ENCODE measurements at regions not wholly inside any gene's neighbourhood (a gene's known extent, or its start where the extent isn't known, plus 50 kb on each side); places are given as distances from the start of the nearest gene placed in this dataset.
"Not testable (repeated sequence)": the region's sequence is repeated elsewhere in the genome, so short reads cannot be mapped to it uniquely, and the experiment has no call there.

DNA sequence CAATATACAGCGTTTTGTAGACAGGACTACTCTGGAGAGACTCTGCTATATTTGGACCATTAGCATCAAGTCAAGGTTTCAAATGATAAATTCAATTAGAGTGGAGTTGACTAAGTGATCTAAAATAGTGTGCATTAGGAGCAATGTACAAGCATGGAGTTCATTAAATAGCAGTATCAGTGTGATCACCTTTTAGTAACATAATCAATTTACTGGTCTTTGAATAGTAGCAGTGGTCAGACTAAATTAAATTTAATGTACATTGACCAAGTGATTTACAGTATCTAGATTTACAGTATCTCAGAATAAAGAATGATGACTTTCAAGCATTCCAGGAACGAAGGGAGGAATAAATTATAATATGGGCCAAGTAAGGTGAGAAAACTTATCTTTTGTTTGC is 489.6 kb upstream of the ADGRL4 start:
- 51 to 73% methylated on average over 2 of the region's 2 CpGs for whole genome bisulfite sequencing, 2 donors
- no peaks in the 10 kb centered on the region for H3K27me3 ChIP-seq
- no peaks in the 10 kb centered on the region for H3K36me3 ChIP-seq
- TF ChIP-seq POLR2A (IDR thresholded peaks at IDR 0.05): no peak
- DNase-seq: no peak
- no peak overlapping the region for H3K27ac ChIP-seq
- intact Hi-C loops (cut with DNase I): no loop called here
- H3K4me3 ChIP-seq: no peak overlapping the region
- H3K9me3 ChIP-seq: no peaks in the 10 kb centered on the region
- H3K4me1 ChIP-seq: no peaks in the 10 kb centered on the region

DNA sequence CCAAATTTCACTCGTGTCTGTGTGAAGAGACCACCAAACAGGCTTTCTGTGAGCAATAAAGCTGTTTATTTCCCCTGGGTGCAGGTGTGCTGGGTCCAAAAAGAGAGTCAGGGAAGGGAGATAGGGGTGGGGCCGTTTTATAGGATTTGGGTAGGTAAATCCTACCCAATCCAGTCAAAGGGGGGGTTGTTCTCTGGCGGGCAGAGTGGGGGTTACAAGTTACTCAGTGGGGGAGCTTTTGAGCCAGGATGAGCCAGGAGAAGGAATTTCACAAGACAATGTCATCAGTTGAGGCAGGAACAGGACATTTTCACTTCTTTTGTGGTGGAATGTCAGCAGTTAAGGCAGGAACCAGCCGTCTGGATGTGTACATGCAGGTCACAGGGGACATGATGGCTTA is 487.2 kb upstream of the ADGRL4 start:
- intact Hi-C loops (cut with DNase I); H3K27ac ChIP-seq; H3K27me3 ChIP-seq; H3K36me3 ChIP-seq; H3K4me1 ChIP-seq; DNase-seq; H3K4me3 ChIP-seq; H3K9me3 ChIP-seq: not testable (repeated sequence)
- 34 to 67% methylated on average over 4 of the region's 4 CpGs for WGBS, 2 donors

DNA sequence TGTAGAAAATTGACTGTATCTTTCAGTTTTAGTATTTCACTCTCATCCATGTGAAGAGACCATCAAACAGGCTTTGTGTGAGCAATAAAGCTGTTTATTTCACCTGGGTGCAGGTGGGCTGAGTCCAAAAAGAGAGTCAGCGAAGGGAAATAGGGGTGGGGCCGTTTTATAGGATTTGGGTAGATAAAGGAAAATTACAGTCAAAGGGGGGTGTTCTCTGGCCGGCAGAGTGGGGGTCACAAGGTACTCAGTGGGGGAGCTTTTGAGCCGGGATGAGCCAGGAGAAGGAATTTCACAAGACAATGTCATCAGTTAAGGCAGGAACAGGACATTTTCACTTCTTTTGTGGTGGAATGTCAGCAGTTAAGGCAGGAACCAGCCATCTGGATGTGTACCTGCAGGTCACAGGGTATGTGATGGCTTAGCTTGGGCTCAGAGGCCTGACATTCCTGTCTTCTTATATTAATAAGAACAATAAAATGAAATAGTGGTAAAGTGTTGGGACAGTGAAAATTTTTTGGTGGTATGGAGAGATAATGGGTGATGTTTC is 482.1 kb upstream of the ADGRL4 start:
- intact Hi-C loops (cut with DNase I); H3K4me3 ChIP-seq; H3K27ac ChIP-seq; H3K4me1 ChIP-seq; H3K36me3 ChIP-seq; H3K27me3 ChIP-seq; DNase-seq; H3K9me3 ChIP-seq: not testable (repeated sequence)
- WGBS, 2 donors: 21 to 66% methylated on average over 4 of the region's 4 CpGs

DNA sequence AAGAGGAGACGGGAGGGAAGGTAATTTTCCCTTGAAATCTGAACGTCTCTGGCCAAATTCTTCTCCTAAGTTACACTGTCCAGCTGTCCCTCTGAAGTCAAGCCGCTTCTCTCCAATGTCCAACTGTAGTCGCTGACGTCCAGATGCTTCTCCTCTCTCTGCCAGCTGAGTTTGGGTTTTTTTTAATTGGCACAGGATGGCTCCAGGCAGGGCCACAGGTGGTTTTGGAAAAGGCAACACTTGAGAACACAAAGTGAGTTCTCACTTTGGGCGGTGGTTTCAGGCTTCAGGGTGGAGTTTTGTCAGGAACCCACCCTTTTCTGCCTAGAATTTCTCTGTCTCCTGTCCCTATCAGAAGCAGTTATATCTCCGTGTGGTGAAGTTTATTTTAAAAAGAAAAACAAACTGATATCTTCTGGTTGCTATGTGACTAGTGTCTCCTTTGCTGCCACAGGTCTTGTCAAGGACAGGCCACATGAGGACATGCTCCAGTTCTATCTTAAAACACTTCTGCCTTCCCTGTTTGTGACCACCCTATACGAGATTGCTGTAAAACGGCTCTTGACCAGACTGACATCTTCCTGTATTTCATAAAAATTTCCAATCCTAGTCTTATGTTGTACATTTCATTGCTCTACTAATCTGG is 472.3 kb upstream of the ADGRL4 start:
- no peaks in the 10 kb centered on the region for H3K36me3 ChIP-seq
- WGBS, 2 donors: 77 to 86% methylated on average over 9 of the region's 9 CpGs
- no peak overlapping the region for H3K4me3 ChIP-seq
- DNase-seq: no peak
- peaks cover 0 to 3% (median 0%) of the 10 kb centered on the region in 4 donors for H3K9me3 ChIP-seq
- no peaks in the 10 kb centered on the region for H3K27me3 ChIP-seq
- no peaks in the 10 kb centered on the region for H3K4me1 ChIP-seq
- intact Hi-C loops (cut with DNase I): no loop called here
- H3K27ac ChIP-seq: no peak overlapping the region
- TF ChIP-seq POLR2AphosphoS5 (IDR thresholded peaks at IDR 0.05) (no peak), POLR2A (IDR thresholded peaks at IDR 0.05) (no peak), EP300 (IDR thresholded peaks at IDR 0.05) (no peak)

DNA sequence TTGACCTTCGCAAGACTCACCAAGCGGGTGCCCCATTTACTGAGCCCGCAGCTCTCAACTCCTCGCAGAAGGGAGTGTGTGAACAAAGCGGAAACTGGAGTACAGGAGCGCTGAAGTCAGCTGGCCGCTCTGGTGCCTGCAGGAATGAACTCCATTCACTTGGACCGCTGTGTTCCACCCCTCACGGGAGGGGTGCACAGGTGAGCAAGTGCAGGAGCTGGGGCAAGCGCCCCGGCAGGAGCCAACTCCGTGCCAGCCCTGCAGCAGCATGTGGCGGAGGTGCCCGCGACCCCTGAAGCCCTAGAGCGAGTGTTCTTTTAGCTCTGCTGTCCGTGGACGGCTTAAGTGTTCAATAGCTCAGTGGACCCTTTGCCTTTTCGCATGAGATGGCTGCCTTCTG is 471.6 kb upstream of the ADGRL4 start:
- Histone ChIP-seq H3K36me3 (no peaks in the 10 kb centered on the region), H3K4me3 (no peak overlapping the region), H3K27ac (no peak overlapping the region), H3K27me3 (no peaks in the 10 kb centered on the region), H3K9me3 (peaks cover 0 to 3% (median 0%) of the 10 kb centered on the region in 4 donors), H3K4me1 (no peaks in the 10 kb centered on the region)
- no peak for DNase-seq
- intact Hi-C loops (cut with DNase I): no loop called here
- WGBS, 2 donors: 94 to 95% methylated on average over 19 of the region's 19 CpGs
- TF ChIP-seq POLR2AphosphoS5 (IDR thresholded peaks at IDR 0.05) (no peak), EP300 (IDR thresholded peaks at IDR 0.05) (no peak), POLR2A (IDR thresholded peaks at IDR 0.05) (no peak)
- TF ChIP-seq, protein P1, sequence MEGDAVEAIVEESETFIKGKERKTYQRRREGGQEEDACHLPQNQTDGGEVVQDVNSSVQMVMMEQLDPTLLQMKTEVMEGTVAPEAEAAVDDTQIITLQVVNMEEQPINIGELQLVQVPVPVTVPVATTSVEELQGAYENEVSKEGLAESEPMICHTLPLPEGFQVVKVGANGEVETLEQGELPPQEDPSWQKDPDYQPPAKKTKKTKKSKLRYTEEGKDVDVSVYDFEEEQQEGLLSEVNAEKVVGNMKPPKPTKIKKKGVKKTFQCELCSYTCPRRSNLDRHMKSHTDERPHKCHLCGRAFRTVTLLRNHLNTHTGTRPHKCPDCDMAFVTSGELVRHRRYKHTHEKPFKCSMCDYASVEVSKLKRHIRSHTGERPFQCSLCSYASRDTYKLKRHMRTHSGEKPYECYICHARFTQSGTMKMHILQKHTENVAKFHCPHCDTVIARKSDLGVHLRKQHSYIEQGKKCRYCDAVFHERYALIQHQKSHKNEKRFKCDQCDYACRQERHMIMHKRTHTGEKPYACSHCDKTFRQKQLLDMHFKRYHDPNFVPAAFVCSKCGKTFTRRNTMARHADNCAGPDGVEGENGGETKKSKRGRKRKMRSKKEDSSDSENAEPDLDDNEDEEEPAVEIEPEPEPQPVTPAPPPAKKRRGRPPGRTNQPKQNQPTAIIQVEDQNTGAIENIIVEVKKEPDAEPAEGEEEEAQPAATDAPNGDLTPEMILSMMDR (IDR thresholded peaks at IDR 0.05): no peak

DNA sequence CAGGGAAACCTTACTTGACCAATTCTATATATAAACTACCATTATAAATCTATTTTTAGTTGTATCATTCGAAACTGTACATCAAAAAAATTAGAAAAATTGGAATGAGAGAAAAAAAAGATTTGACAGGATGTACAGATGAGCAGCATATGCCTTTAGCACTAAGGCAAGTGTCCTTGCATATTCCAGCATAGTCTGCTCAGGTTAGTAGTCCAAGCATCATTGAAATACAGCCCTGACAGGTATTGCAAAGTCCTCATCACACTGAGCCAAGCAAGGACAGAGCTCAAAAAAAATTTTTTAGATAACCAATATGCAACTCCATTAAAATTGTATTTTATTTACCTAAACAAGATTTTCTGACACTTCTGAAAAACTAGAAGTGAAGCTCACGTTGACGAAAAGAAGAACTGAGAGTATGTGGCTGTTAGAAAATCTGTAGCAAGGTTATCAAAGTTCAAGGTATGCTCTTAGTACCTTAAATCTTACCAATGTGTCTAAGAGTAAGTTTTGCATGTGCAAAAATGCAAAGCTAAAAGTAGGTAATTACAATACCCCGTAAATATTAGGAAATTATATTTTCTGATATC is 465.6 kb upstream of the ADGRL4 start:
- WGBS, 2 donors: 69 to 79% methylated on average over 4 of the region's 4 CpGs
- Histone ChIP-seq H3K27me3 (no peaks in the 10 kb centered on the region), H3K4me3 (no peak overlapping the region), H3K36me3 (no peaks in the 10 kb centered on the region), H3K4me1 (no peaks in the 10 kb centered on the region), H3K9me3 (no peaks in the 10 kb centered on the region), H3K27ac (no peak overlapping the region)
- no peak for DNase-seq
- intact Hi-C loops (cut with DNase I): no loop called here
- TF ChIP-seq POLR2A (IDR thresholded peaks at IDR 0.05) (no peak), EP300 (IDR thresholded peaks at IDR 0.05) (no peak), POLR2AphosphoS5 (IDR thresholded peaks at IDR 0.05) (no peak)
- TF ChIP-seq, protein P1 (IDR thresholded peaks at IDR 0.05): no peak

DNA sequence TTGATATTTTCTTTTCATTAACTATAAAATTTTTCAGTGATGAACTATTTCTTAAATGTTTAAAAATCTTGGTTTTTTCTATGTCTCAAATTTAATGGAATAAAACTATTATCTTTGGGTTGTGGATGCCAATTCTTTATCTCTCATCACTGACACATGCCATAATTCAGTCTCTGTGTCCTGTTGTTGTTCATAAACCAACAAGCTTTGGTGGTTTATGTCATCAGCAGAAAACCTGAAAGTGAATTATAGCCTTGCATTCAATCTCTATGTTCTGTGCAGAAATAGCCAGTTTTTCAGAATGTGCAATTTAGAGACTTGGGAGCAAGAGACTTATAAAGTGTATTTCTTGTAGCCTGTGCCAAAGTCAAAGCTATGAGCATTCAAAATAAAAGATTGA is 462.6 kb upstream of the ADGRL4 start:
- no peaks in the 10 kb centered on the region for H3K9me3 ChIP-seq
- H3K27ac ChIP-seq: no peak overlapping the region
- no peaks in the 10 kb centered on the region for H3K4me1 ChIP-seq
- H3K27me3 ChIP-seq: no peaks in the 10 kb centered on the region
- intact Hi-C loops (cut with DNase I): no loop called here
- no peak for DNase-seq
- TF ChIP-seq POLR2A (IDR thresholded peaks at IDR 0.05): no peak
- TF ChIP-seq, protein P1 (IDR thresholded peaks at IDR 0.05): no peak
- TF ChIP-seq POLR2AphosphoS5 (IDR thresholded peaks at IDR 0.05): no peak
- no peak for TF ChIP-seq EP300 (IDR thresholded peaks at IDR 0.05)
- no peak overlapping the region for H3K4me3 ChIP-seq
- no peaks in the 10 kb centered on the region for H3K36me3 ChIP-seq

Data from sigmoid colon (tissue), 6 donors.